HG03108 (cell line): ENCODE measurements at regions not wholly inside any gene's neighbourhood (a gene's known extent, or its start where the extent isn't known, plus 50 kb on each side); places are given as distances from the start of the nearest gene placed in this dataset.
"Not testable (repeated sequence)": the region's sequence is repeated elsewhere in the genome, so short reads cannot be mapped to it uniquely, and the experiment has no call there.

Experiments
- ATAC-seq: cut with Tn5 transposase; IDR thresholded peaks from one replicate; pipeline ENCODE4 v1.9.1; 2021; ENCODE audit warnings: moderate library complexity; ENCODE audit not compliant: unreplicated experiment

DNA sequence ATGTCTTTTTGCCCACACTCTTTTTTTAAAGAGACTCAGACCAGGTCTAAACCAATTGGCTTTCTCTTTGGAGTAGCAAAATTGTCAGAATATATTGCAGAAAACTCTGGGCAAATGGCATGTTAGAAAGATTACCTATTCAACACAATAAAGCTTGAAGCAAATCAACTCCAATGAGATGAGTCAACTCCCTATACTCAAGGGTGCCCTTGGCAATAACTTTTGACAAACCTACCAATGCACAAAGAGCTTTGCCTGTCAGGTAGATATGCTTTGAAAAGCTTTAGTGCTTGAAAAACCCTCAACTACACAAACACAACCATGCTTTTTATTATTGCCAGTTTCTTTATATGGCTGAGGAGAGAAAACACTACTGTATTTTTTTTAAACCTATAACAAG is 137.7 kb upstream of the GRM7 start:
- no peak for ATAC-seq

DNA sequence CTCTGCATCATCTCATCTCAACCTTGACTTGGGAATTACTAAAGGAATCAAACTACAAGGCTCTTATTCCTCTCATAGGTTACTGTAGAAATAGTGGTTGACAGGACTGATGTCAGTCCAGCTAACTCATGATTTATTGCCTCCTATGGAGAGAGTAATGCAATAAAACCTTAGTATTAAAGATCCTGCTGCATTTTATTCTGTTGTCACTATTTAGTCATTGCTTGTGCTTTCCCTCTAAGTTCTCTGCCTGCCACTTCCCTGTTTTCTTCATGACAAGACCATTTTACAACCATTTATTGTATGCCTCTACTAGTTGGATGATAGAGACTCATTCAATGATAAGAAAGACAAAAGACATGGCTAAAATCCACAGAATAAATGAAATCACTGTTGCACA is 134.1 kb upstream of the GRM7 start:
- ATAC-seq: no peak

DNA sequence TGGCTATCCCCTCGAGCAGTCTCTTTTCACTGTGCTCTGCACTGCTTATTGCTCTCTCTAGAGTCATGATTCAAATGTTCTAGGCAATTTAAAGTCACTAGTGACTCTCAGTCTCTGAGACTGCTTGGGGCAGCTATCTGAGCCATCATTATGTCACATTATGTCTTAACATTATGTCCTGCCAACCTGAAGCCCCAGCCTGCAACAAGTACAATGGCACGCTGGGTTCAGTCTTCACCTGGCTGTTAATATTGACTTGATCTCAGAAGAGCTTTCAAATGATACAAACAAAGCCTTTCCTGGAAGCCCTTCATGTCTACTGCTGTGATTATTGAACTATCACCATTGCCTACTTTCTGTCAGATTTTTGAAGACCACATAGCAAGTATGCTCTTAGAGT is 128.1 kb upstream of the GRM7 start:
- ATAC-seq: no peak

DNA sequence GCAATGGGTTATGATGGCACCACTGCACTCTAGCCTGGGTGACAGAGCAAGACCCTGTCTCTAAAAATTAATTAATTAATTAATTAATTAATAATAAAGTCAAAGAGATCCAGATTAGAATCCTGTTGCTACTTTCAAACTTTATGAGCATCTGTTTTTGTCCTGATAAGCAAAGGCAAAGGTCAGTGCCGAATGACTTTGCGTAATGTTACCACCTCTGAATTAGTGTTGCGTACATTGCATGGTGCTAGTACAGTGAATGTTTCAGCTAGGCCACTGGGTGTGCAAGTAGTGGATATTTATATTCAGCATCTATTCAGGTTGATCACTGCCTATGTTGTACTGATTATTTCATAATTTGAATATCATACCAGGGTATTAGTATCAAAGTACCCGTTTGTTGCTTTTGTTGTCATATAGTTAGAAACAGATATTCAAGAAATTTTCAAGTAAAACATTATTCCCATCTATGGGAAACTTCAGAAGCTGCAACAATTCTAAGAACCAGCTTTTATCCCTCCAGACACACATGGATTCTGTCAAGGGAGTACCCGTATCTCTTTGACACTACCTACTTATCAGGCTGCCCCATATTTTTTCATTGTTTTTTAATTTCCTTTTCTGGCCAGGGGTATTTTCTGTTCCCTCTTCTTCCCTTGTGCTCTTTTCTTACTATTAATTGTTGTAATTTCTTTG is 127.1 kb upstream of the GRM7 start:
- ATAC-seq: no peak

DNA sequence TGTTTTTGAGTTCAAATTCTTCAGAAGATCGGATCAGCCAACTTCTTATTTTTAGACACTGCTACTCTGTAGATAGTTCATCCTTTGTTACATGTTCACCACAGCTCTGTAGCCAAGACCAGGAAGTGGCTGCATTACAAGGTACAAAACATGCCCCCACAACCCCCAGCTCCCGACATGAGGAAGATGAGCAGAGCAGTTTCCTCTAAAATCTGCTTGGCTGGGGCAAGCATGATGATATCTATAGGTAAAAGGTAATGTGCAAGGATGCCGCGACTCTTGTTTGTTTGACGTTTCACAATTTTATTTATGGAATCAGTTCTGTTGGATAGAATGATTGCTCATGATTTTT is 126.5 kb upstream of the GRM7 start:
- no peak for ATAC-seq

DNA sequence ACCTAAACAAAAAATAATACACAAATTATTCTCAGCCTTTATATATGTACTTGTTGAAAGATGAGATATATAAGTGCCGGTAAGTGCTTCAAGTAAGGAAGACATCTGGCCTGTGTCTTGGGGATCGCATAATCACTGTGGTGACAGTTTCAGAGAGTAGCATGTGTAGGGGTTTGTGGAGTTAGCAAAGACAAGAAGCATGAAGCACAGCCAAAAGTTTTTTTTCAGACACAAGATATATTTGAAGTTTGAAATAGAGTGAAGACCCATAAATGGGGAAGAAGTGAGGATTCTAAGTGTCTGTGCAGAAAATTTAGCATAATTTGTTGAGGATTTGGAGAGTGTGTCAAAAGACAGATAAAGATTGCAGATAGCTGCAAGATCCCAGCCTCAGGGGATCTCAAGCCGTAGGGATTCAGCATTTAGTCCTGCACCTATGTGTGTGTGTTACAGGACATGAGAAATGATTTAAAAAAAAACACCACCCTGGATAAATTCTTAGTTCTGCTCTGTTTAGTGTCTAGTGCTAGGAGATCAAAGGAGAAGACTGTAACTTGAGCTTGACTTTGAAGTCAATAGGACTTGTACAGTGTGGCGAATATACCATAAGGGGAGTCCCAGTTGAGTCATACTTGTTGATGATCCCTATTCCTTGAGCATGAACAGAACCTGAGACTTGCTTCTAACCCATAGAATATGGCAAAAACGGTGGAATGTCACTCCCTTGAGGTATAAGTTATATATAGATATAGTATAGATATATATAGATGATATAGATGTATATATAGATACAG is 123.9 kb upstream of the GRM7 start:
- ATAC-seq: no peak

DNA sequence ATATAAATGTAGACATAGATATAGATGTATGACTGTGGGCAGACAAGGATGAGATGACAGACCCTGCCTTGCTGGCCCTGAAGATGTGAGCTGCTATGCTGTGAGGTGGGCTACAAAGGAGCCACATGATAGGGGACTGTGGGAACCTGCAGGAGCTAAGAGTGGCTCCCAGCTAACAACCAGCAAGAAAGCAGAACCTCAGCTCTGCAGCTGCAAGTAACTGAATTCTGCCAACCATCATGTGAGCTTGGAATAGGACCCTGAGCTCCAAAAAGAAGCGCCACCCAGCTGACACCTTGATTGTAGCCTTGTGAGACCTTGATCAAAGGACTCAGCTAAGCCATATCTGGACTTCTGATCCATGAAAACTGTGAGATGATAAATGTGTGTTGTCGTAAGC is 123.3 kb upstream of the GRM7 start:
- no peak for ATAC-seq

DNA sequence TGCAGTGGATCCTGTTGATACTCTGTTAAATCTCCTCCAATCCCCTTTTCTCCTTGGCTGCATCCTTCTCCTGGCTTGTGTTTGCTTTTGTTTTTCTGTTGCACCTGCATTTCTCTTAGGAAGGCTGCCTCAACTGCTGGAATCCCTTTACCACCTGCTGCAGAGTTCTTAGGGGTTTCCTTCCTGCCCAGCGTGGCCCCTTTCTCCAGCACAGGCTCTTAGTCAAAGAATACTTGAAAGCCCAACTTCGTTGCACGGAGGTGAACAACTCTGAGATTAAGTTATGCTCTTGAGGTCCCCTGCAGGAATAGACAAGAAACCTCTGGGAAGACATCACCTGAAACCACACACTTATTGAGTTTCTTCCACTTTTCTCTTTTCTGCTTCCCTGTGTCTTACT is 121.6 kb upstream of the GRM7 start:
- no peak for ATAC-seq

DNA sequence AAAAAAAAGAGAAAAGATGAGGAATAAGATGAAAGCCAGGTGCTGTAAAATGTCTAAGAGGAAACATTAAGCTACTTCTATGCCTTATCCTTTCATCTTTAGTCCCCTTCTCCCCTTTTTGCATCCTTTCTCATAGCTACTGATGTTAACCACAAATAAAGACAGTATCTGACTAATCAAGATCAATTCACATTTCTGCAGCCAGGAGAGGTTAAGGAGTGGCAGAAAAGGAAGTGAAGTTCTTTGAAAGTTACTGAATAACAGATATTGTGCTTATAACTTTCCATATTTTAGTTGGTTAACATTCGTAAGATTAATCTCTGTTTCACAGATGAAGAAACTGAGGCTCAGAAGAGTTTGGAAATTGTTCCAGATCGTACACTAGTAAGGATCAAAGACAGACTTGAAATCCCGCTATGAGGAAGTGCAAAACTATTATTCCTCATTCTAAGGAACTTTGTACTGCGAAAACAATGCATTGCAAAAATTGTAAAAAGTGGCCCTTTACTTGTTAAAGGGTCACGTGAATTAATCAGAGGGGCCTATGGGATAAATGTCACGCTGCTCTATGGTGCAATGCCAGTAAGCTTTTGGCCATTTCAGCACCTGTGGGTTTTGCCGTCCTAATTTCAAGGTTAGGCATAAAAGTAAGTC is 117.7 kb upstream of the GRM7 start:
- ATAC-seq: no peak

DNA sequence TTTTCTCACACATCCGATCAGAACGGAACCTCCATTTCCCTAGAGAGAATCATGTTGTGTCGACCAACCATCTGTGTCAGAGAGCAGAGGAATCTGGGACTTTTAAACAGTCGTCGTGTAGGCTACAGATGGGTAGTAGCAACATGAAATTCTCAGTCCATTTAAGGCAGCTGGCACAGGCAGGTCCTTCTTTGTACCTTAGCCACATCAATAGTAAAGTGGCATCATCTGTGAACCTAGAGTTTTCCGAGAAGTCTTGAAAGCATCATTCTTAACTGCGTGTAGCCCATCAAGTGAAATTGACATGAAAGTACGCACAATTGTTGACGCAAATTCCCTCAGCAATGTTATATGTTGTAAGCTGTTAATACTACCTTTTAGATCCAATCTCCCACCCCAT is 114.5 kb upstream of the GRM7 start:
- no peak for ATAC-seq

DNA sequence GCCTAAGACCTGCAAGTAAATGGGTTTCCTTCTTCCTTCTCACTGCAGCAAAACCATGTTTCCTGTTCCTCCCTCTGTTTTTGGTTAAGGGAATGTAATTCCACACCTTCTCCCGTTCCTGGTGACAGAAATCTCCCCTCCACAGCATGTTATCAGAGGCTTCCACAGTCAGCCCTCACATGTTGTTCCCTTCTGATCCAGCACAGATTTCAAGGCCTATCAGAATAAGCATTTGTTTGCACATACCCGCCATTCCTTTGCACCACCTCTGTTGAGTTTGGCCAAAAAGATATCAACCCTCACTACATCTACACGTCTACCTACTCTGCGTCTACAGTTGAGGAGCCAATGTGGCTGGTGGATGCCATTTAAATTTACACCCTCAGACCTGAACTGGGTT is 113.9 kb upstream of the GRM7 start:
- no peak for ATAC-seq

DNA sequence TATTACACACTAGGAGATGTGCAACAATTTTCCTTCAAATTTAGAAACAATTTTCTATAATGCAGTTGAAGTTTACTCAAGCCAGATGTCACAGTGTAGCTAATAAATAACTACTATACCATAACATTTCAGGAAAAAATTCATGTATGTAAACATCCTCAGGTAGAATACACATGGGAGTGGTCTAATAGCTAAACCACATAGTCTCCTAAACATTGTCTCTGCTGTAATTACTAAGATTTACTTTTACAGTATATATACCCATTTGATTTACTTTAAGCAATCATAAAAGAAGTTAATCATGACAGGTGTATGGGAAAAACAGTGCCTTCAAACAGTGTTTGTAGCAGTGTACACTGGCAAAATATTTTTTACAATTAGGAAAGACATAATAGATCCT is 110.1 kb upstream of the GRM7 start:
- ATAC-seq: no peak

DNA sequence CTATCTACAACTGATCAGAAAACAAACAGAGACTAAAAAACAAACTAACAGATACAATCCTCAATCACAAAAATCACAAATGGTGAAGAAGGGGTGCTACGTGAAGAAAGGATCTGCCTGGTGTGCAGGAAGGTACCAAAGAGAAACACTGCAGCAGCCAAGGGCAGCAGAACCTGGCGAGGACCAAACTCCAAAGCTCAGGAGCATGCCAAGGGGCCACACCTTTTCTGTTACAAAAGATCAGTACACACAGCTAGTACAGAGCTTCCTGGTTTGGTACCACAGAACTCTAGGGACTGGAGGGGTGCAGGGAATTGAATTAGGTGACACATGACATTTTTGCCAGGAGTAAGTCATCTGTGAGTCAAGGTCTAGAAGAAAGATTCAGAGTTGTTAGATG is 107.4 kb upstream of the GRM7 start:
- no peak for ATAC-seq

DNA sequence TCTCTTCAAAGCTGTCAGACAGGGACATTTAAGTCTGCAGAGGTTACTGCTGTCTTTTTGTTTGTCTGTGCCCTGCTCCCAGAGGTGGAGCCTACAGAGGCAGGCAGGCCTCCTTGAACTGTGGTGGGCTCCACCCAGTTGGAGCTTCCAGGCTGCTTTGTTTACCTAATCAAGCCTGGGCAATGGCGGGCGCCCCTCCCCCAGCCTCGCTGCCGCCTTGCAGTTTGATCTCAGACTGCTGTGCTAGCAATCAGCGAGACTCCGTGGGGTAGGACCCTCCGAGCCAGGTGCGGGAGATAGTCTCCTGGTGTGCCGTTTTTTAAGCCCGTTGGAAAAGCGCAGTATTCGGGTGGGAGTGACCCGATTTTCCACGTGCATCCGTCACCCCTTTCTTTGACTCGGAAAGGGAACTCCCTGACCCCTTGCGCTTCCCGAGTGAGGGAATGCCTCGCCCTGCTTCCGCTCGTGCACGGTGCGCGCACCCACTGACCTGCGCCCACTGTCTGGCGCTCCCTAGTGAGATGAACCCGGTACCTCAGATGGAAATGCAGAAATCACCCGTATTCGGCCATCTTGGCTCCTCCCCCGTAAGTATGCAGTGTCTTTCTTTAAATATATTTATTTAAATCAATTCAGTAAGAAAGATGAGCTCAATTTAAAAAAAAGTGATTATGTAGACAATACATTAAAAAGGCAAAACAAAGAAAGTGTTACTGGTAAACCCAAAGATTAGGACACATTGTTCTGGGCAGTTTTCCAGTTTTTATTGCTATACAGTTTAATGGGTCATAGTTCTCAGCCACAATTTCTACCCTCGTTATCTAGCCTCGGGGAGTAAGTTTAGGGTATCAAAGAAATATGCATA is 91.2 kb upstream of the GRM7 start:
- not testable (repeated sequence) for ATAC-seq

DNA sequence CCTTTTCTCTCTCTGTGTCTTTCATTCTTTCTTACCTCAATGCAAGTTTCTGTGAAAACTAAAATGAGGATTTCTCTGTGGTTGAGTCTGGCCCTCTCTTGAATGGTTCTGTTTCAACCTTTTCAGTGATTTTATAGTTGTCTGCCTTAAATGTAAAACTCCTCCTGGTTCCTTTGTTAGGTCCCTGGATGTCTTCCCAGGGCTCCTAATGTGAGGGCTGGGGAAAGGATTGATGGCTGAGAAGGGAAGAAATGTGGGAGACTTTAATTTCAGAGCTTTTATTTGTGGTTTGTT is 90.6 kb upstream of the GRM7 start:
- no peak for ATAC-seq

DNA sequence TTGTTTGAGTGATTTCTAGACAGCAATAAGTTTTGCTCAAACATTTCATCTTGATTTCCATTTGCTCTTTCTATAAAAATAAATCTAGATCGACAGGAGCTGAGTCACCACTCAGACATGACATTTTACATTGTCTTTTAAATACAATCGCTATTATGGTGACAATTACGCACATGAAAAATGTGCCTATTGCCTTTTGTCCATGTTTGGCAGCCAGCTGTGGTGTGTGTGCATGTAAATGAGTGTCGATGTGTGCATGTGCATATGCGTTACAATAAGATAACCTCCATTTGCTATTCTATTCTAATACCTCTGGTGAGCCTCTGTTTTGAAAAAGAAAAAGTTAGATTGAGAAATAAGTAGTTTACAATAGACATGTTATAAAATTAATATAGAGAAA is 89.7 kb upstream of the GRM7 start:
- no peak for ATAC-seq

DNA sequence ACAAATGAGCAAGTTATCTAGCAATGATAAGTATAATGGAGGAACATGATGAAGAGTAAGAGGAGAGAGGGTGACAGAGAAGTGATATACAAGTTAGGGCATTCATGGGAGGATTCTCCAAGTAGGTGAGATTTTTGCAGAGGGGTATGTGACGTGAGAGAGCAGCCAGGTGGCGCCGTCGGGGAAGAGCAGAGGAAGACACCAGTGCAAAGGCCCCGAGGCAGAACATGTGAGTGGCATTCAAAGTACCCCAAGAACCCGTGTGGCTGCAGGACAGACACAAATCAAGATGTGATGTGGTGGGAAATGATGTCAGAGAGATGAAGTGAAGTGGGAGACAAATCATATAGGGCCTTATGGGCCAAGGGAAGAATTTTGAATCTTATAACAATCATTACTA is 81.8 kb upstream of the GRM7 start:
- no peak for ATAC-seq

DNA sequence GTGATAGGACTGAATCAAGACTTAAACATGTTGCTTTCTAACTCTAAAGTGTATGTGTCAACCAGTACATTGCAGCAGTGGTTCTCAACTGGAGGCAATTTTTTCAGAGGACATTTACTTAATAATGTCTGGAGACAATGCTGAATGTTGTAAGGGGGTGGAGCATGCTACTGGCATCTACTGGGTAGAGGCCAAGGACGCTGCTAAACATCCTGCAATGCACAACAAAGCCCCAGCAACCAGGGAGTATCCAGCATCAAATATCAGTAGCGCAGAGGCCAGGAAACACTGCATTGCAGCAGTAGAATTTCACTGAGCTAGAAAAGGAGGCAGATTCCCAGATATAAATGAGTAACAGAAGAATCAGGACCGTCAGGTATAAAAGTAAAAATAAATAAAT is 79.8 kb upstream of the GRM7 start:
- ATAC-seq: no peak

DNA sequence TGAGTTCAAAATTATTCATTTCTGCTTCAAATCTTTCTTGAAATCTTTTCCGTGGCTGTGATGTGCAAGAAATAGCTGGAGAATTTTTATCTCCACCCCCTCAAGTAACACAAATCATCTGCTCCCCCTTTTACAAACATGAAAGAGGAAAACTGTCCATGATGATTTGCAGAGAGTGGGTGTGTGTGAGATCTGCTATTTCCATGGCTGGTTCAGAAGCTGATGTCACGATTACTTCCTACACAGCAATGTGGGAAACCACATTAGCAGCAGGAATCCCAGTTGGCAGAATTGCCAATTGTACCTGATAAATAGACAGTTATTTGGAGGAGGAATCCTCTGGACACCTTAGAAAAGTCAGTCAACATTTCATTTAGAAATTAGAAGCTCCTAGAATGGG is 75.2 kb upstream of the GRM7 start:
- ATAC-seq: no peak

DNA sequence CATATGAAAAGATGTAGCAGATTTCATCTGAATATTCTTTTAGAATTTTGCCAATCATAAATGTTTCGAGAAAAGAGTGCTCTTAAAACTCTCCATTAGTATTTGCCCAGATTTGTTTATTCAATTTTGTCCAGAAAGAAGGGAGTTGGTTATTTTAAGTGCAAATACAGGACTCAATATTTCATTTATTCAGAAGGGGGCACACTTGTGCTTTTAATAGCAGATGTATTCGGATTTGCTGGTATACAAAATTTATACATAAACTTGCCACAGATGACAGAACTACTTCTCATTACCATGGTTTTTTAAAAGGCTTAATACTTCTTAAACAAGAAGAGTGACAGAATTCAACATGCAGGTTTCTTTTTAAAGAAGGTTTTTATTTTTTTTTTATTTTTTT is 69.8 kb upstream of the GRM7 start:
- no peak for ATAC-seq

DNA sequence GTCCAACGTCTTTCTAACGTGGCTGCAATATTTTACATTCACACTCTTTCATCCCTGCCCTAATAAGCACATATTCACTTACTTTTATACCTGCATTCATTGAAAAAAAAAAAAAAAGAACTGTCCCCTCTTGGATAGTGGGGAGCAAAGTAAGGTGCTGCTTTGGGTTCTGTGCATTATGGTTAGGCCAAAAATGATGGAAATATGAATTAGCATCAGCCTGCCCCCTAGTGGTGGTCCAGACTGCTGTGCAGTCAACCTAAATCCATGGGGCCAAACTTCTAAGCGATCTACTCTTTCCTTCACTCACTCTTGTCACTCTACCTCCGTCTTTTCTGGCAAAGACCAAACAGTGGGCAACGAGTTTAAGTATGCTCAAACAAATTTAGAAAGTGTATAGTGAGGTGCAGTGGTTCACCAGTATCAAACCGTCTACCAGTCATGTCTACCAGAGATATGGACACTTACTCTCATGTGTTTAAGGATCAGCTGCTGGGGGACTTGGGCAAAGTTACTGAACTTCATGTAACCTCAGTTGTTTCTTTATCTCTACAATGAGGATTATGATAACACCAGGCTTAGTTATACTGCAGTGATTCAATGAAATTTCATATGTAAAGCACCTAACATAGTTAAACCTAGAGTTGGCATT is 61.5 kb upstream of the GRM7 start:
- ATAC-seq: peak; percentile 64
